Keratinocyte (primary cell): ENCODE measurements at regions not wholly inside any gene's neighbourhood (a gene's known extent, or its start where the extent isn't known, plus 50 kb on each side); places are given as distances from the start of the nearest gene placed in this dataset.

Experiments
- EZH2 ChIP-seq: IDR thresholded peaks from one replicate; pipeline ENCODE4 v1.6.1; 2012; ENCODE audit warnings: inconsistent platforms, mild to moderate bottlenecking, low read length, moderate library complexity
- TF ChIP-seq, protein P1 (sequence below), 3 experiments: IDR thresholded peaks in 1 of 3; conservative IDR thresholded peaks in 1 of 3; optimal IDR thresholded peaks in 1 of 3; 2 replicates in 2 of 3; 3 replicates in 1 of 3; pipeline versions ENCODE3 to v1.5.1; 2011; ENCODE audit warnings: low read length in 3 of 3, mild to moderate bottlenecking in 3 of 3, moderate library complexity in 2 of 3, control low read depth in 1 of 3, inconsistent platforms in 1 of 3; ENCODE audit not compliant: insufficient read depth in 2 of 3; ENCODE audit errors: extremely low read depth in 1 of 3

DNA sequence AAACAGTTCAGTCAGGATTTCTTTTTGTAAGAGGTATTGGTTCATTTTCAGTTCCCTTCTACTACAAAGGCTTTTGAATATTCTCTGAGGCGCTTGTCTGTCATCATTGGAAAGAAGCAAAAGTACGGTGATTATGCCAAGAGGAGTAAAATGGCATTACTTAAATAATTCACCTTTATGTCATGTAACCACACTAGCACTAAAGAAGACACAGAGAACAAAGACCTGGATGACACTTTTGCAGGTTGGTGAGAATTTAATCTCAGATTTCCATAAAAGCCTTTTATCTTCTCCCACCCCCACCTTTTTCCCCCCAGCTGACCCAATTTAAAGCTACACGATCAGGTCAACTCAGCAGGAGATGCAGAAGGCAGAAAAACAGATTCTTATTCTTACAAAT, 451.8 kb downstream of the HACE1 start:
- TF ChIP-seq, protein P1, sequence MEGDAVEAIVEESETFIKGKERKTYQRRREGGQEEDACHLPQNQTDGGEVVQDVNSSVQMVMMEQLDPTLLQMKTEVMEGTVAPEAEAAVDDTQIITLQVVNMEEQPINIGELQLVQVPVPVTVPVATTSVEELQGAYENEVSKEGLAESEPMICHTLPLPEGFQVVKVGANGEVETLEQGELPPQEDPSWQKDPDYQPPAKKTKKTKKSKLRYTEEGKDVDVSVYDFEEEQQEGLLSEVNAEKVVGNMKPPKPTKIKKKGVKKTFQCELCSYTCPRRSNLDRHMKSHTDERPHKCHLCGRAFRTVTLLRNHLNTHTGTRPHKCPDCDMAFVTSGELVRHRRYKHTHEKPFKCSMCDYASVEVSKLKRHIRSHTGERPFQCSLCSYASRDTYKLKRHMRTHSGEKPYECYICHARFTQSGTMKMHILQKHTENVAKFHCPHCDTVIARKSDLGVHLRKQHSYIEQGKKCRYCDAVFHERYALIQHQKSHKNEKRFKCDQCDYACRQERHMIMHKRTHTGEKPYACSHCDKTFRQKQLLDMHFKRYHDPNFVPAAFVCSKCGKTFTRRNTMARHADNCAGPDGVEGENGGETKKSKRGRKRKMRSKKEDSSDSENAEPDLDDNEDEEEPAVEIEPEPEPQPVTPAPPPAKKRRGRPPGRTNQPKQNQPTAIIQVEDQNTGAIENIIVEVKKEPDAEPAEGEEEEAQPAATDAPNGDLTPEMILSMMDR (optimal IDR thresholded peaks at IDR 0.05 in 1 of 3, IDR thresholded peaks at IDR 0.05 in 1 of 3, conservative IDR thresholded peaks at IDR 0.05 in 1 of 3; ENCODE audit: extremely low read depth in 1 of 3, insufficient read depth in 2 of 3, low read length in 3 of 3), result no peak
- TF ChIP-seq EZH2, result no peak
